NCI-H526 treated with DMSO at 0.1 percent for 48 hours (cell line): ENCODE measurements at regions not wholly inside any gene's neighbourhood (a gene's known extent, or its start where the extent isn't known, plus 50 kb on each side); places are given as distances from the start of the nearest gene placed in this dataset.
"Not testable (repeated sequence)": the region's sequence is repeated elsewhere in the genome, so short reads cannot be mapped to it uniquely, and the experiment has no call there.

Experiments used
- DNase-seq: peaks from one replicate; lab custom pipeline; 2025; lab: John Stamatoyannopoulos, UW

DNA sequence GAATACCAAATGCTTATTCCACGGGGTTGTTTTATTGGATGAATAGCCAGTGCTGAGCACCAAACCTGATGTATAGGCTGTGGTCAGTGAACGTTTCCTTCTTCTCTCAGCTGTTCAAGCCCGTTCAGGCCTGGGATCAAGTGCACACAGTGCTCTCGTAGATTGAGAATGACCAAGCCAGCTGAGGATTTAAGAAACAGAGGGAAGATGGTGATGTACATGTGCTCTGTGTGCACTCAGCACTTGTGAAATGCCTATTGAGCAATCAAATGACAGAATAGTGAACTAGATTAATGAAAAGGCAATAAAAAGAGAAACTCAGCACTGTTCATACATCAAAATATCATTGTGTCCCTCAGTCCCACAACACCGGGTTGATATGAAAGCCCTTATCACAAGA is 302.5 kb downstream of the BMPER start:
- no peak for DNase-seq

DNA sequence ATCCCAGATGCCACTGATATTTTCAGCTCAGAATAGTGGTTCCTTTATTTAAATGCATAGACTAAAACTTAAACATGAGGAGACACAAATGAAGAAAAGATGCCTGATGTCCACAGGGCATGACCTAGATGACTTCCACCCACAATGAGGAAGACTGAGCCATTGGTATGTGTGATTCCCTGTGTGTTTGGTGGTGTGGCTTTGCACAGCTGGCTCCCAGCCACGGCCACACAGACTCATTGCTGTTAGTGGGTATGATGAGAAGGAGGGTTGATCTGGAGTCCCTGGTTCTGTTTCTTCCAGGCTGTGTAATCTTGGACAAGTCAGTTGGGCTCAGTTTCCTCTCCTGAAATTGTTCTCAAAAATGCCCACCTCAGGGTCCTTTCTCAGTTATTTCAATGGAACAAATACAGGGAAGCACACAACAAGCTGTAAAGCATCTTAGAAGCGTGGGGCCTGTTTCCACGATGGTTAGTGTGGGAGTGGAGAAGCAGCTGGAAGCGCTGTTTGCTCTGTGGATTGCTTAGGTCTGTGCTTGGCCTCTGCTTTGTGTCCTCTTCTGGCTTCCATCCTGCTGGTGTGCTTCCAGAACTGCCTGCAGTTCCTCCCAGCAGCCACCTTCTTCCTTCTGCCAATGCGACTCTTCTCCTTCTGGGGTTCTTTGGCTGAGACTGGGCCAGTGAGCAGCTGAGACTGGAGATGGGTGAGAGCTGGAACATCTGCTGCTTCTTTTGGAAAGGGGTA is 303.7 kb downstream of the BMPER start:
- no peak for DNase-seq

DNA sequence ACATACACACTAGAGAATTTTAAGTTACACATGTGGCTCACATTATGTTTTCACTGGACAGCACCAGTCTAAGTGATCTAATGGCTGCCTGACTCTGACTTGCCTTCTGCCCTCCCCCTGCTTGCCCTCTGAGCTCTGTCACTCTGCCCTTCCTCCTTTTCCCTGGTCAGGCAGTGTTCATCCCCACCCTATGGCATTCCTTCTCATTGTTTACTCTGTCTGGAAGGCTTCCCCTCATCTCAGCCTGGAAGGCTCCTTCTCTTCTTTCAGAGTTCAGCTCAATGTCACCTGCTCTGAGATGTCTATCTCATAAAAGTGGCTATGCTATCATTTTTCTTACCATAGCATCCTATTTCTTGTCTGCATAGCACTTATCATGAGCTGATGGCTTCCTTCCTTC is 305.7 kb downstream of the BMPER start:
- no peak for DNase-seq

DNA sequence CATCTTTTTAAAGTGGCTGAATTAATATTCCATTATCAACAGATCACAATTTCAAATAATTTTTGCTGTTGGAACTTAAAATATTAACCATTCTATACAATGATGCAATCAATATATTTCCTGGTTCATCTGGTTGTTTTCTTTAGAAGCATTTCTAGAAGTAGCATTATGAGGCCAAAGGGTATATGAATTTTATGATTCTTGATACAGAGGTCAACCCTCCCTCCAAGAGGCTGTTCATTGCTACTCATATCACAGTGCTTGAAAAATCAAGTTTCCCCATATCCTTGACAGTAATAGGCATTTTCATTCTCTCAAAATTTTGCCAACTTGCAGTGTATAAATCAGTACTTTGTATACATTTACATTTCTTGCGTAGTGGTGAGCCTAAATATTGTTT is 312.6 kb downstream of the BMPER start:
- no peak for DNase-seq

DNA sequence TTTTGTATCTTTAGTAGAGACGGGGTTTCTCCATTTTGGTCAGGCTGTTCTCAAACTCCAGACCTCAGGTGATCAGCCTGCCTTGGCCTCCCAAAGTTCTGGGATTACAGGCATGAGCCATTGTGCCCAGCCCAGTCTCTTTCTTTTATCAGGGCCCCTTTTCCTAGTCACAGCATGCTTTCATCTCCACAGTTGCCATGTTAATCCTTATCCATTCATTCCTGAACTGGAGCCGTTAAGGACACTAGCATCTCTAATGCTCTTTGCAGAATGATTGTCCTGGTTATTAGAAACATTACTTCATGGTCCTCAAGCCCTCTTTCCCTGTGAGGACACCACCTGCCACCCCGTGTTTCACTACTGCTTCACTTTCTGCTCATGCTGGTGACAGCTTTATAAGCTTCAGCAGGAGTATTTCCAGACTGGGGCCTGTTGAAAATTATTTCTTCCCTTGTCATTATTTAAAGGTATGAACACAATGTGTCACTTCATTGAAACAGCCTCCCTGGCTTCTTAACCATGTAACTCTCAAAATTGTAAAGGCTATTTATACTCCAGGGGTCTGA is 313.9 kb downstream of the BMPER start:
- no peak for DNase-seq

DNA sequence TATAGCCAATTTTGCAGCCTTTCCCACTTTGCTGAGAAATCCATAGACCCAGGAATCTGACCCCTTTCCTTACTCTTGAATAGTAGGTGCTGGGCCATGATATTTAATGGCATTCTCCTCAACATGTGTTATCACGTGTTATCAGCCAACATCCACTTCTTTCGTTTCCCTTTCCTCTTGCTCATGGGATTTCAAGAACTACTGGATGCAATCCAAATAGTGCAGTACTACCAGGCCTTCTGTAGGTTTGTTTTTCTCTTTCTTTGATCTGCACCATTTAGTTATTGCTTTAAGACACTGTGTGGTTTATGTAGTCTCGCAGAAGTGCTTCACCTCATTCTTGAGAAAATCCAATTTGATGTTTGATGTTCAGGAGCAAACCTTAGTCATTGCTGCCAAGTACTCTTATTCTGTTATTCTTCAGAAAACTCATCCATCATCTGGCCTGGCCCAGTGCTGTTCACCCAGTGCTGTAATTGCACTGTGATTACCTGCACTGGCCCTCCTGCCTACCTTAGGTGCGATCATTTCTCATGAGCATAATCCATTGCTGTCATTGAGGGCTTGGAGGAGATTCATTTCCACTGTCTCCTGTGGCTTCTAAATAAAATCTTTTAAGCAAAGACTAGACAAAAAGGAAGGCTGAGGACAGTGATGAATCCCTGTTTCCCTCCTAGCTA is 315.3 kb downstream of the BMPER start:
- no peak for DNase-seq

DNA sequence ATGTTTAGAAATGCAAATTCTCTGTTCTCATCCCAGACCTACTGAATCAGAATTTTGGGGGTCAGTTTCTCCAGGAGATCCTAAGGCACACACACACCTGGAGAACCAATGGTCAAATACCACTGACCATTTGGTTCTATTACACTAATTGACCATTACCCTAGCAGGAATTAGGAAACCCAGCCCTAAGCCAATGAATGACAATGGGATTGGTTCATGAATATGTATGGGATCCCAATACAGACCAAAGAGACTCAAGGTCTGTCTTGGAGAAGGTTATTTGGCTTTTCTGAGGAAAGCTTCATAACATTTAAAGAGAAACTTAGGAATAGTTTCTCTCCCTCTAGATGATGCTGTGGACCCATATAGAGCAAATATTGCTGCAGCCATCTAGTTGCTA is 317.0 kb downstream of the BMPER start:
- DNase-seq, result no peak

DNA sequence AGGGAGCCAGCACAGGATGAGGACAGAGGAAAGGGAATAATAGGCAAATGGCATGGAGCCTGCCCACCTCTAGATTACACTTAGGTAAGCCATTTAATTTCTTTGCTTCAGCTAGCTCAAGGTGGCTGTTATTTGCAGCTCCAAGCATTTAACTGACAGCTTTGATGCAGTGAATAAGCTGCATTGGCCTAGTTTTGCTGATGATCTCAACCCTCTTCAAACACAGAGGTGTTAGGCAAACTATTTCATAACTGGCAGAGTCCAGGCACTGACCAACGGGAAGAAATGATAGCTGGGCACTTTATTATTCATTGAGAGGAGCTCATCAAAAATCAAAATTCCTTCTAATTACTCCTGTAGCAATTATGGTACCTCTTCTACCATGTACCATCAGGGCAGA is 317.4 kb downstream of the BMPER start:
- DNase-seq, result no peak

DNA sequence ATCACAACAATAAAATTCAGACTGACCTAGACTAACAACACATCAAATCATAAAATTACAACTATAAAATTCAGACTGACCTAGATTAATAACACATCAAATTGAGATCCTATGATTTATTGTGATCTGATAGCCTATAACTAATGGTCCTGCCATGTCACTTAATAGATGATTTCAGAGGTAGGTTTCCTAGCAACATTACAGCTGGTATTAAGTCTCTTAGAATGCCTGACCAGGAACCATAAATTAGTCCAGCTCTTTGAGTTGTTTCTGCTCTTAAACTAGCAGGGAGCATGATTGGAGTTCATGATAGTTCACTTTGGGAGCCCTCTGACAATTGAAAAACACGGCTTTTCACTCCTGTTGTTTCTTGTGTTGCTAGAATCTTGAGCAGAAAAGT is 318.9 kb downstream of the BMPER start:
- no peak for DNase-seq

DNA sequence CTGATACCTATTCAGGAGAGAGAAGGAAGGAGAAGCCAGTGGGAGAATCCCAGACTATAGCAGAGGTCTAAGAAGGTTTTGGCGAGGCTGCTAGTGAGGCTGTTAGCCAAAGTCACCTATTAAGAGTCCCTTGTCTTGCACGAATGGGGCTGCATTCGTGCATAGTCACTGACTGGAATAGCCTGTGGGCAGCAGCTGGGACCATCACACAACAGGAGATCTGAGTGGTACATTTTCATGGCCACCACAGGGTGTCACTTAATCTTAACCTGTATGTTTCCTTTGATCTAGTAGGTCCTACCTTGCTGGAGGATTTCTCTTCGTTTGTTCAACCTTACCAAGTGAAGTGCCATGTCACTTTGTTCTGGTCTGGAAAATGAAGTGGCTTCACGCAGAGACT is 319.9 kb downstream of the BMPER start:
- no peak for DNase-seq

DNA sequence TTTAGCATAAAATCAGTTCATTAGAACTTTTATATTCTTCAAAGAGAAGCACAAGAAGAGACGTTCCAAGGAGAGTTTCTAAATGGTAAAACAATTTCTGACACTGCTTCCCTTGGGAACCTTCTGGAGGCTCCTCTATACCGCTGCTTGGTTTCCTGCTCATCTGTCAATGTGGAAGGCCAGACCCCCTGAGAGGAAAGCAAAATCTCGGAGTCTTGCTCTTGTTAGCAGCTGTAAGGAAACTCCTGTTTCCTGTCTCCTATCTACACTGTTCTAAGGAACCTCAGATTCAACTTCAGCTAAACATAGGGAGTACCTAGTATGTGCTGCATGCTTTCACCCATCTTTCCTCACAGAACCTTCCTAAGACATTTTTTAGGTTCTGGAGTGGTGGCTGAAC is 322.2 kb downstream of the BMPER start:
- DNase-seq, result no peak

DNA sequence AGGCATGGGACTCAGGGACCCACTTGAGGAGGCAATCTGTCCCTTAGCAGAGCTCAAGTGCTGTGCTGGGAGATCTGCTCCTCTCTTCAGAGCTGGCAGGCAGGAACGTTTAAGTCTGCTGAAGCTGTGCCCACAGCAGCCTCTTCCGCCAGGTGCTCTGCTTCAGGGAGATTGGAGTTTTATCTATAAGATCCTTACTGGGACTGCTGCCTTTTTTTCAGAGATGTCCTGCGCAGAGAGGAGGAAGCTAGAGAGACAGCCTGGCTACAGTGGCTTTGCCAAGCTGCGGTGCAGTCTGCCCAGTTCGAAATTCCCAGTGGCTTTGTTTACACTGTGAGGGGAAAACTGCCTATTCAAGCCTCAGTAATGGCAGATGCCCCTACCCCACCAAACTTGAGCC is 329.8 kb downstream of the BMPER start:
- DNase-seq, result not testable (repeated sequence)

DNA sequence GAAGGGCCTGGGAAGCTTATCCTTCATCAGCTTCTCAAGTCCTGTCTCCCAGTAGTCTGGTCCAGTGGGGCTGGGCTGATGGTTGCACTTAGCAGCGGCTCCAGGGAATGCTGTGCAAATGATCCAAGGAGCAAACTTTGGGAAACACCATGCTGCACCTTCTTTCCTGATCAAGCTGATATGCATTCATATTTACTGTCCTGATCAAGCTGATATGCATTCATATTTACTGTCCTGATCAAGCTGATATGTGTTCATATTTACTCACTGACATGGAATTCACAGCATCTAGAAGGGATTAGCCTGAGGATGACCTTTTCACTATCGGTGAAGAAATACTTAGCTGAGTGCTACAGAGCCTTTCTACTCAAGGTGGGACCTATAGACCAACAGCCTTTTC is 330.7 kb downstream of the BMPER start:
- no peak for DNase-seq

DNA sequence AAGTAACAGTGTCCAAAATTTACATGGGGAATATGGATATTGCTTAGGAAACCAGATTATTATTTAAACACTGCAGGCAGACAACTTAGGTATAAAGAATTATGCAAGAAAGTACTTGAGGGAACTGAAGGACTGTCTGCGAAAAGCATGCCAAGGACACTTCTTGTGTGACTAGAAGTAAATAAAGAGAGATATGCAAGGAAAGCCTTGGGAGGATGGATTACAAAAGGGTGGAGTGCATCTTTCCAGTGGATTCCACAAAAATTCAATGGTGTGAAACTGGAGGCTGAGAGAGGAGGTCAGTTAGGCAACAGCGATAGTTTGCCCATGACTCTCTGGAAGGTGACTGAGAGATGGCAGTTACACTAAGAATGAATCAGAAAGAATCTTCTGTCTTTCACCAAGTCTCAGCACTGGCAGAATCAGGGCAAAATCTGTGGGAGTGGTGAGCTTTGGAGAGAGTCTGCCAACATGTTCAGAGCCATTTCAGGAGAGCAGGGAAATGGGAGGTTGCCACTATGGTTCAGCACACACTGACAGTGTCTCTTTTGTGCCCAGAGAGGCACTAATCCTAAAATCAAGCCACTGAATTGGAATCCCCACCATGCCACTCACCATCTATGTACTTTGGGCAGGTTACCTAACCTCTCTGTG is 331.6 kb downstream of the BMPER start:
- no peak for DNase-seq

DNA sequence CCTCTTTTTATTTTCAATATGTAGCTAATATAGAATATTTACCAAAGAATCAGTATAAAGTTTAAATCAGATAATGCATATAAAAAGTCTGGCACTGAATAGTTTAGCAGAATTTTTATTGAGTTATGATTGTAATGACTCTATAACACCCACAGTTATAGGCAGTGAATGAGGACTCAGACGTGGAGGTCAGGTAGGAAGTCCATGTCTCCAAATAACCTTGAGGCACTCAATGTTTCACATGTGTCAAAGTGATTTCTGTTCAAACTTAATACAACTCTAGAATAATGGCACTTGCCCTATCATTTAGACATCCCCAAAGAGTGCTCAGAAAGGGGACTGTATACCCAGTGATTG is 332.1 kb downstream of the BMPER start:
- DNase-seq, result no peak

DNA sequence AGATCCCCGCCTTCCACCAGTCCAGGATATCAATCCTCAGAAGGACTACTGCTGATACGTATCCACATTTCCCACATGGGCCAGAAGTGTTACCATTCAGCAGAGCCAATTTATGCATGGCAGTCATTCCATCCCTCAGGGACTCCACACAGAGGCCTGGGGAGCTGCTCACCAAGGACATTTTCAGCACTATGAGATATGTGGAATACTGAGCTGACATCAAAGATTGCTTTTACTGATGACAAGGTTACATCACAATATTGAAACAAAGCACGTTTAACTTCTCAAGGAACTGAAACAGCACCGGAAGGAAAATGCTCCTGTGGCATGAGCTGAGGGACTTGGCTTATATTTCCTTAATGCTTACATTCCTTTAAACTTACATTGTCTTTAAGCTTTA is 335.1 kb downstream of the BMPER start:
- no peak for DNase-seq

DNA sequence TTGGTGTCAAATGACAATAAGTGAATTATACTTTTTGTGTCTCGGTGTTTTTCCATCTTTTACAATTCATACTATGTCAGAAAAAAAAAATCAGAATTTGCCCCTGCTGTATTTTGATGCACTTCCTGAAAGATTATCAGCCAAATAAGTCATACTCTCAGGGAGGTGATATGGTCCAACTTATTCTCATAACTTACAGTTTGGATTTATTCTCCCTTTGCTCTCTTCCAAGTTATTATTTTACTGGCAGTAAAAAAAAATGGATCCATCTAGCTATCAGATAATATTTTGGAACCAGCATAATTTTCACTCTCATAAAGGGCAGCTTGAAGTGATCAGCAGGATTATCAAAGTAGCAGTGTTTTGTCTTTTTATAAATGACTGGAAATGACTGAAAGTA is 337.1 kb downstream of the BMPER start:
- no peak for DNase-seq

DNA sequence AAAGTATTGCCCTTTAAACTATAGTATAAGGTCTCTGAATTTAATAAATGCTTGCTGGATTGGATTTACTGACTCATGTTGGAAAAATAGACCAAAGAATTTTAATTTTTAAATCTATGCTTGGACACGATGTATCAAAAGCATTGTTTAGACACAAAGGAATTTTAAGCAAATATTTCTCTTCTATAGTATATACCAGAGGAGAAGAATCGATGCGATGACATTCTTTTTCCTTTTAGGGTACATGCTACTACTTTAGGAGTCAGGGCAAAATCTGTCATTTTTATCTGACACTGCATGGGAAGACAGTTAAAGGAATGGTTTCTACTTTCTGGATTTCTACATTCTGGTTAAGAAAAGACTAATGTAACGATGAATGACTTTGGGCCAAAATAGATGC is 339.9 kb downstream of the BMPER start:
- DNase-seq, result no peak

DNA sequence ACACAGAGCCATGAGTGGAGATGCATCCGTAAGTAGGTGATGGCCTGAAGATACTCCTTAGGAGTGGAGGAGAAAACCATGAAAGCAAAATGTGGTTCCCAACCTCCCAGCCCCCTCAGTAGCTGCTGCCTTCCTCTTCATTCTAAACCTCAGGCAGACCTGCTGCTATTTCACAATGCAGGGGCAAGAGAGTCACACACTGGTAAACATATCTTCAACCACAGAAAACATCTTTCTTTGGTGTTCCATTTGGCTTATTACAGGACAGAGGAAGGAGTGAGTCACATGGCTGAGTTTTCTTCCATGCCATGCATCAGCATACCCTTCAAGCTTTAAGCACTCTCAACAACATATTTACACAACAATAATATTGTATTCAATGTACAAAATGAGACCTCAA is 342.1 kb downstream of the BMPER start:
- no peak for DNase-seq

DNA sequence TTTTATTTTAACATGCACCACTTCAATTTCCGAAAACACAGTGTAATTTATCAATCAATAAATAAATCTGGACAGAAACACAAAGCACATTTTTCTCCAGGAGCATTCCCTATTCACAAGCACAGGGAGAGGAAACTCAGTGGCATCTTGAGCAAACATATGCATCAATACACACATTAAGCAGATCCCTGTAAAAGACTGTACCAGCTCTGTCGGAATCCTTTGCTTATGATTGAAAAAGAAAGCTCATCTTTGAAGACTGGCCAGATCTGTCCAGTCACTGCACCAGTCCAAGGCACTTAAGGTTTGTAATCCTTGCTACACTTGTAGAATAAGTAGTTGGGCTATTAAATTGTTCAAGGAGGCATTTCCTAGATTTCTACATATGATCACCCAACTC is 343.9 kb downstream of the BMPER start:
- no peak for DNase-seq

DNA sequence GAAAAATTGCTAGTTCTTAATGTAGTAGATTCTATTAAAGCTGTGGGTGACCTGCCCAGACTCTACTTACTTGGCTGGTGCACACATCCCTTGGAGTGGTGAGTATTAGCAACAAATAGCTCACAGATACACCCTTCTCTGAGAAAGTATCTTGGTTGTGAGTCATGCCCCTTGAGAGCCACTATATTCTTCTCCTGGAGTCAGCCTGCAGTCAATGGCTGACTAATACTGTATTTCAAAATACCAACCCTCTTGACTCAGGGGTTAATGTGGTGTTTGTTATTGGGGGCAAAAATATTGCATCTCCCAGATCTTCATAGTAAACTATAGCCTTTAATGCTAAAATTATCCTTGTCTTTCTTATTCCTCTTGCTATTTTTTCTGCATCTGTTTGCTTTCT is 354.9 kb downstream of the BMPER start:
- no peak for DNase-seq

DNA sequence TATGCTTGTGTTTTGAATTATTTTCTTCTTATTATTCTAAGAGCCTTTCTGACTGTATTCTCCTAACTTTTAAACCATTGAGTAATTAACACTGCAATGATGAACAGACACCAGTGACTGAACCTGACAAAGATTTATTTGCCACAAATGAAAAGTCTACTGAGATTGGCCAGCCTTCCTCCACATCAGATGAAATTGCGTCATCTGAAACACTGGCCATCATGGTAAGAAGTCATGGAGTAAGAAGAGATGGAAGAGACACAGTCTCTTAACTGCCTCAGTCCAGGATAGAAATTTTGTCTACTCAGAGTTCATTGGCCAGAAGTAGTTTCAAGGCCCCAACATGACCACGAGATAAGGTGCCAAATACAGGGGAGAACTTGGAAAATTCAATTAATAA is 357.8 kb downstream of the BMPER start:
- DNase-seq, result no peak

DNA sequence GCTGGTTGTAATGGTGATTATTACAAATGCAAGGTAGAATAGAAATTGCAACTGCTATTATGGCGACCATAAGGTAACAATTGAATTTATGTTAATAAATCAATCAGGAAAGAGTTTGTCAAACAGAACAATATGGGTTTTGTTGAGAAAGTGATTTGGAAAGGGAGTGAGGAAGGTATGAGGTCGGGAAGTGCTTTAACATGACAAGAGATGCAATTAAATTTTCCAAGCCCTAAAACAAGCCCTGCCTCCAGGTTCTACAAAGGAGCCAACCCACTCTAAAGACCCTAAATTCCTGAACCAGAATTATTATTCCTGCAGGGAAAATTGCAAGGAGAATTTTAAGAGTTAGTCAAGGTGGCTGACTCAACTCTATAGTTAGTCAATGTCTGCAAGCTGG is 363.7 kb downstream of the BMPER start:
- DNase-seq, result no peak
